Left colon (tissue), 2 donors: ENCODE measurements at regions not wholly inside any gene's neighbourhood (a gene's known extent, or its start where the extent isn't known, plus 50 kb on each side); places are given as distances from the start of the nearest gene placed in this dataset.

Experiments
- ATAC-seq: fragments of 200-7000 bp; cut with Tn5 transposase; one replicate; pipeline ENCODE4 v1.9.1; 2020; ENCODE audit warnings: mild to moderate bottlenecking, moderate library complexity
- DNase-seq, 2 donors: peaks; one replicate each; pipeline ENCODE4 v3.0.0-alpha.2; 2020
- intact Hi-C, 2 donors: fragments of 100-400 bp; cut with DNase I in 1 of 2; cut with micrococcal nuclease in 1 of 2; formaldehyde crosslinking; loops; one replicate each; pipeline versions ENCODE4 v1.11.2 to v1.14.0; 2022; cut with DNase I, micrococcal nuclease
- donor health status: DM: no; HTN: no; CAD: no.
- donor health status: DM: yes; HTN: yes; CAD: no.

DNA sequence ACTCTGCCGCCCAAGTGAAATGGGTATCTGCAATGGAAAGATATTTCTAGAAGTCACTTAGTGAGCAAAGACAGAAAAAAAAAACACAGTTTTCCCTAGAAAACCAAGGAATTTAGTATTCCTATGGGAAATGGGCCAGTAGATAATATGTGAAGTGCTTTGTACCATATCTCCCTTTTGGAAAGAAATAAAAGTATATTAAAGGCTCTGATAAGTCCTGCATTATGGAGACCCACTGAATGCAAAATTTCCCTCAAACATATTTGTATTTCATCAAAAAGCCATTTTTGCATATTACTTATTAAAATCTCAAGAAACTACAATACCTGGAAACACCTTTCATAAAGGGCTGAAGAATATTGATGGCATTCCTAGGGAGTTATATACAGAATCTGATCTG lies 51.6 kb upstream of the DYNLRB2 start:
- ATAC-seq (no peak), DNase-seq (no peak)
- intact Hi-C loops, result no loop called here

DNA sequence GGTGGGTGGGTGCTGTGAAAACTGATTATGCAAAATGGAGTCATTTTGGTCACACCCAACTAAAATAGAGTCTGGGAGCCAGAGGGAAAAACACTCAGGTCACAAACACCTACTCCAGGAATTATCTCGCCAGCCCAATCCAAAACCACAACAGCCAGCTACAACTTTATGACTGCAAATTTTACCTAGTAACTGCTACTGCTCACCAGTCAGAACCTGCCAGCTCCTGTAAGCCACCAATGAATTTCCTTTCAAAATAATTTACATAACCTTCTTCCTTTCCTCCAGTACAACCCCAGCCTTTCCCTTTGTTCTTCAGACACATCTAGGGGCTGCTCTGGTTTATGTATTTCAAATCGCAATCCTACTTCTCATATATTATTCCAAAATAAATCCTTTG lies 52.6 kb upstream of the DYNLRB2 start:
- intact Hi-C loops, result no loop called here
- DNase-seq (no peak), ATAC-seq (no peak)

- intact Hi-C loops, result no loop called here
- DNase-seq (no peak), ATAC-seq (no peak)
Observed at GRCh38 chr16:80480664-80481063, 60.1 kb upstream of the DYNLRB2 start.

GRCh38 chr16:80477838-80478237 lies 63.0 kb upstream of the DYNLRB2 start:
- no peak for ATAC-seq
- intact Hi-C loops, result no loop called here
- DNase-seq, result no peak

DNA sequence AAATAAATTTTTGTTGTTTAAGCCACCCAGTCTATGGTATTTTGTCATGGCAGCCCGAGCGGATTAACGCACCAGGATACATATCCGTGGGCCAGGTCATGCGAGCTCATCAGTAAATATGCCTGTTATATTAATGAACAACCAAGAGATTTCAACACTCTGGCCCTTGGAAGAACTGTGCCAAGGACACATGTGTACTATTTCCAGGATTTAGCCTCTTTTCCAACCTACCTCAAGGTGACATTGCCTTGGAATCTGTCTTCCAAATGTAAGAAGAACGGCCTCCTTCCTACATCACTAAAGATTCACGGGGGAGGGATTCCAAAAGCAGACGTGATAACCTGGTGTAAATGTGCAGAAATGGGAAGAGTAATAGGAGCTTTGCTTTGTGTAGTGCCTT lies 72.8 kb upstream of the DYNLRB2 start:
- no peak for DNase-seq
- intact Hi-C loops, result no loop called here
- ATAC-seq, result no peak

- intact Hi-C loops, result no loop called here
- DNase-seq (peak; percentile 30 to 80), ATAC-seq (peak; percentile 82)
Observed at GRCh38 chr16:80466024-80466987, 74.5 kb upstream of the DYNLRB2 start.

- intact Hi-C loops, result no loop called here
- ATAC-seq, result no peak
- DNase-seq, result no peak
Observed at GRCh38 chr16:80463751-80464495, 76.9 kb upstream of the DYNLRB2 start.

GRCh38 chr16:80463326-80463725 lies 77.5 kb upstream of the DYNLRB2 start:
- ATAC-seq, result peak; percentile 33
- intact Hi-C loops, result no loop called here
- no peak for DNase-seq

DNA sequence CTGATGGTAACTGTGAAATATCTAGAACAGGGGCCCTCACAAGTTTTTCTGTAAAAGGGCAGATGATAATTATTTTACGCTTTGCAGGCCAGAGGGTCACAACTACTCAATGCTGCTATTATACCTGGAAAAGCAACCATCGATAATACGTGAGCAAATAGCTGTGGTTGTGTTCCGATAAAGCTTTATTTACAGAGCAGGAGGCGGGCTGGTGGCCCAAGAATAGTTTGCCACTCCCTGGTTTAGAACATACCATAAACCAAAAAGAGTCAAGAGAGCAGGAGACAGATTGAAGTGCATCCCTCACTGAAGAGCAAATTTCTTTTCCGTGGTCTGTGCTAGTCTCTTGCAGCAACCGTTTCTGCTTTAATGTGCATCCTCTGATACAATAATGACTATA lies 77.9 kb upstream of the DYNLRB2 start:
- intact Hi-C loops, result no loop called here
- peak; percentile 76 for ATAC-seq
- peak in 1 of 2 donors; percentile 4 for DNase-seq

DNA sequence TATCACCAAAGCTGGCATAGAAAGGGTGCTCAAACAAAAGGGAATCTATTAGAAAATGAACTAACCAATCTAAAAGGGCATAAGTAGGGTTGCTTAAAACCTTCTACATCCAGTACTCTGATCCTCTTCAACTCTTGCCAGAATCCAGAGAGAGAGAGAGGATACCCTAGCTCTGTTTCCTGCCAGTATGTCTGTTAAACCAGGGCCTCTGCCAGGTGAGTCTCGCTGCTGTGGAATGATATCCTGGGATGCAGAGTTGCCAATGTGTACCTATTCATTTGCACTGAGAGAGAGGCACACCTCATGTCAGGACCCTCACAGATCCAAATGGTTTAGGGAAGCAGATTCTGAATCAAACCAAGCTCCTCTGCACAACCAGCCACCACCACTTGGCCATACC lies 79.8 kb upstream of the DYNLRB2 start:
- DNase-seq (no peak), ATAC-seq (no peak)

GRCh38 chr16:80459966-80460365 lies 80.8 kb upstream of the DYNLRB2 start:
- intact Hi-C loops, result no loop called here
- no peak for DNase-seq
- no peak for ATAC-seq

More for the DNA sequence above, 79.8 kb upstream of the DYNLRB2 start:
- intact Hi-C loops, result no loop called here

DNA sequence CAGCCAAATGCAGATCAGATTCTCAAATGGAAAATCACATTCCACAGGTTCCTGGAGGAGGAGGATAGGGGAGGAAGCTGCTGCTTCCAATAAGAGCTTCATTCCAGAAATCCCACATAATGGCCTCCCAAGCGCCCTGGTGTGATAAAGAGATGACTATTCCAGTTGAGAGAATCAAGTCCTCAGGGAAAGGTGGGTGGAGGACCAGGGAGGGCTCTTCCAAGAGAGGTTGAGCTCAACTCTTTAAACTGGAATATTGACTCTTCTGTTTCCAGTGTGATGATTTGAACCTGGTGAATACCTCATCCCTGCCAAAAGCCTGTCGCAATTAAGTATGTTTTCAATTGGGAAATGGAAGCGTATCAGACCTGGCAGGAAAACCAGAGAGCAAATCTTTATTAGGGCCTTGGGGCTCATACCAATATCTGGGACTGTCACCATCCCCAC lies 81.4 kb upstream of the DYNLRB2 start:
- no peak for ATAC-seq
- intact Hi-C loops, result no loop called here
- no peak for DNase-seq

- ATAC-seq (no peak), DNase-seq (no peak)
- intact Hi-C loops, result no loop called here
Observed at GRCh38 chr16:80457871-80458270, 82.9 kb upstream of the DYNLRB2 start.

DNA sequence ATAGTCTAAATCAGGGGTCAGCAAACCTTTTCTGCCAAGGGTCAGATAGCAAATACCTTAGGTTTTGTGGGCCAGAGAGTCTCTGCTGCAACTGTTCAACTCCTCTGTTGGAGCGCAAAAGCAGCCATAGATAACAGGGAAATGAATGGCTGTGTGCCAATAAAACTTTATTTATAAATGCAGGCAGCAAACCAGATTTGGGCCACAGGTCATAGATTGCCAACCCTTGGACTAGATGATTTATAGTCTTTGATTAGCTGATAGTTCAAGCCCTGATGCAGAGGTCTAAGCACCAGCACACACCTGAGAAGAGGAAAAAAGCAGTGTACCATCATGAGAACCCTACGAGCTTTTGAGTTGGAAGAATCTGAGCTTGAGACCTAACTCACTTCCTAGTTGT lies 86.0 kb upstream of the DYNLRB2 start:
- ATAC-seq (no peak), DNase-seq (no peak)
- intact Hi-C loops, result no loop called here

DNA sequence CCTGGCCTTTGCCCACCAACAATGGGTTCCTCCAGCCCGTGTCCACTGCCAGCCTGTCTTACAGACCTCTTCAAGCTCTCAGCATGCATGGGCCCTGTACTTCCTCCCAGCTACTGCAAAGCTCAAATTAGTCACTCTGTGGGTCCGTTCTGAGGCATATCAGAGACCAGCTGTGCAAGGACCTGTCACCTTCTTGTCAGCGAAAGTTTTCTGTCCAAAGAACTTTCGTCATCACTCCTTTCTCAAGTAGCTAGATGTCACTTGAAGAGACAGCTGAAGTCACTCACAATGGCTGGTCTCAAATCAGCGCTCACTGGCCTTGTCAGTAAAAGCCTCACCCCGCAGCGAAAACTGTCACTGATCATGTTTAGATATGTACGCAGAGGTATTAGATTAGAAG lies 91.4 kb upstream of the DYNLRB2 start:
- intact Hi-C loops, result no loop called here
- ATAC-seq (no peak), DNase-seq (no peak)

DNA sequence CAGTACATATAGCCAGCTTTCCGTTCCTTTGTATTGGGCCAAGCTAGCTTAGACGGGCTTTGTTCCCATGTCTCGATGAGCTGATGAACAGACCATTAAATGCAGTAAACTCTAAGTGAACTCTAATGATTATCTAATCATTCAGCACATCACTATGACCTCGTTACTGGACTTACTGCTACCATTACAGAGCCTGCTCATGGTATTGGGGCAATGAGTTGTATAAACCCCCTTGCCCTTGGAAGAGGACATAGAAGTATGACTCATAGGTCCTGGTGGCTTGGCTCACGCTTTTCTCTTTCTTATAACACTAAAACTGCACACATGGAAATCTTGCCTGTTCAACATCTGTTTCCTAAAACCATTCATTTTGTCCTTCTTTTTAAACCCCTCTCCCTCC lies 93.6 kb upstream of the DYNLRB2 start:
- intact Hi-C loops, result no loop called here
- no peak for DNase-seq

GRCh38 chr16:80442779-80443178 lies 98.0 kb upstream of the DYNLRB2 start:
- DNase-seq, result no peak
- intact Hi-C loops, result no loop called here

More for the DNA sequence above, 93.6 kb upstream of the DYNLRB2 start:
- no peak for ATAC-seq

GRCh38 chr16:80441935-80442334 lies 98.9 kb upstream of the DYNLRB2 start:
- ATAC-seq, result no peak
- intact Hi-C loops, result no loop called here
- no peak for DNase-seq

More at GRCh38 chr16:80442779-80443178, 98.0 kb upstream of the DYNLRB2 start:
- no peak for ATAC-seq

DNA sequence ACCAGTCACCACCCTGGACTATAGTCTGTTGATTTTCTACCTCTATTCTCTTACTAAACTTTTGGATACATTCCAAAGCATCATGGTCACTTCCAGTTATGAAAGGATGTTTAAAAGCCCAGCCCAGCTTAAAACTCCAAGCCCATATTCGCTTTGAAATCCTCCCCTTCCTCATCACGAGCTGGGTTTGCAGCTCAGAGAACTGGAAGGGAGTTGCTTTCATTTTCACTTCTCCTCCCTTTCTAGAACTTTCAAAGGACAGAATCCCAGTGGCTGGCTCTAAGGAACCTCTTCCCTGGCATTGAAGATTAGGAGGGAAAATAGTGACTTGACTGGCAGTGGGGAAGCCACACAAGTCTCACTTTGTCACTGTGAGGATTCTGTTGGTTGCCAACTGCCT lies 100.1 kb upstream of the DYNLRB2 start:
- DNase-seq, result no peak
- intact Hi-C loops, result no loop called here
- ATAC-seq, result no peak

DNA sequence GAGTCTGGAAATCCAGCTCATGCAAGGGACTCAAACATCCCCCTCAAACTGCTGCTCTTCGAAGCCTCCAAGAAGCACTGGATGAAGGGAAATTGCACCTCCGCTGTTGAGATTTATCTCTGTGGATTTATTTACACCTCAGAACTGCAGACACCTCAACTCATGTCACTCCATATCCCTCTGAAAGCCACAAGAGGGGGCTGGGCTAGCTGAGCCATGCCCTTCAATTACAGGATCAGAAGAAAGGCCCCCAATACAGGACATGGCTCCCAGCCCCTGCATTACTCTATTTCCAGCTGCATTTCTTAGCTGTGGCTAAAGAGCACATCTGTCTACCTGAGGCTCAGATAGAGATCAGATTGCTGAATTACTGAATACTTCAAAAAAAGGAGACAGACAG lies 103.1 kb upstream of the DYNLRB2 start:
- ATAC-seq, result no peak
- intact Hi-C loops, result no loop called here
- DNase-seq, result no peak
